ENCODE measurements at regions not wholly inside any gene's neighbourhood (a gene's known extent, or its start where the extent isn't known, plus 50 kb on each side); places are given as distances from the start of the nearest gene placed in this dataset.

DNA sequence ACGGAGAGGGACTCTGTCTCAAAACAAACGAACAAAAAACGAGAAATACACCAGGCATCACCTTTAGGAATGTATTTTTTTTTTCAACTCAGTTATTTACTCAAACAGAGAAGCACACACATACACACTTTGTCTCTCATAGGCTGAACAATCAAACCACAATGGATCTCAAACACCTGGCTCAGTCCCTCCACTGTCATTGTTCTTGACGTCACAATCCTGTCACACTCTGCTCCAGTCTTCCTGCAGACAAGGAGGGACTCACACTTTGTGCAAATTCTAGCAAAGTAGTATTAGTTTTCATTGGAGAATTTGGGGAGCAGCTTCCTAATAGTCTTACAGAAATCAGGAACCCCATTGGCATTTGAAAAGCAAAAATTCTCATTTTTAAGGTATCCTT, 727.8 kb downstream of the BCL11B start:
- DNase-seq (ENCODE audit: insufficient read length, low spot score) = no peak
- no peak for FAIRE-seq
- TF ChIP-seq SPI1 (IDR thresholded peaks at IDR 0.05; ENCODE audit: low read depth, low read length) (no peak), TAF1 (IDR thresholded peaks at IDR 0.05; ENCODE audit: low read depth, low read length) (no peak), PAX5 (IDR thresholded peaks at IDR 0.05; ENCODE audit: insufficient read depth, low read length, severe bottlenecking) (no peak), POLR2AphosphoS5 (IDR thresholded peaks at IDR 0.05; ENCODE audit: low read depth, low read length) (no peak), POU2F2 (IDR thresholded peaks at IDR 0.05; ENCODE audit: low read depth, low read length) (no peak), POLR2A (IDR thresholded peaks at IDR 0.05; ENCODE audit: low read depth, low read length) (no peak)

- TF ChIP-seq TAF1 (IDR thresholded peaks at IDR 0.05; ENCODE audit: low read depth, low read length) = no peak
- TF ChIP-seq SPI1 (IDR thresholded peaks at IDR 0.05; ENCODE audit: low read depth, low read length) = no peak
- no peak for TF ChIP-seq POU2F2 (IDR thresholded peaks at IDR 0.05; ENCODE audit: low read depth, low read length)
- no peak for TF ChIP-seq POLR2AphosphoS5 (IDR thresholded peaks at IDR 0.05; ENCODE audit: low read depth, low read length)
- no peak for TF ChIP-seq PAX5 (IDR thresholded peaks at IDR 0.05; ENCODE audit: insufficient read depth, low read length, severe bottlenecking)
- DNase-seq (ENCODE audit: insufficient read length, low spot score) (no peak), FAIRE-seq (no peak)
Observed at GRCh38 chr14:98545181-98545580, 726.8 kb downstream of the BCL11B start.

DNA sequence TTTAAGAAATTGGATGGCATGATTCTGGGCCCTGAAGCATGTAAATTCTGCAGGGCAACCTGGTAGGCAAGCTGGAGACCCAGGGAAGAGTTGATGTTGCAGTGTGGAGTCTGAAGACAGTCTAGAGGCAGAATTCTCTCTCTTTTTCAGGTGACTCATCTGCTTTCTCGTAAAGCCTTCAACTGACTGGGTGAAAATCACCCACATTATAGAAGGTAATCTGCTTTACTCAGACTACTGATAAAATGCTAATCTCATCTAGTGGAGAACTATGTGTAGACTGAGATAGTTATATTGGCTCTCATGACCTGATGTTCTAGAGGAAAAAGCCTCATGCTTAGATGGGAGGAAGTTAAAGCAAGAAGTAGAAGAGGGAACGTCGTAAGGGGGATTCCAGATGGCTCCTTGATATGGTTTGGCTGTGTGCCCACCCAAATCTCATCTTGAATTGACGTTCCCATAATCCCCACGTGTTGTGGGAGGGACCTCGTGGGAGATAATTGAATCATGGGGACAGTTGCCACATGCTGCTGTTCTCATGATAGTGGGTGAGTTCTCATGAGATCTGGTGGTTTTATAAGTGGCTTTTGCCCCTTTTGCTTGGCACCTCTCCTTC, 723.8 kb downstream of the BCL11B start:
- no peak for FAIRE-seq
- no peak for TF ChIP-seq POLR2AphosphoS5 (IDR thresholded peaks at IDR 0.05; ENCODE audit: low read depth, low read length)
- DNase-seq (ENCODE audit: insufficient read length, low spot score) = no peak

DNA sequence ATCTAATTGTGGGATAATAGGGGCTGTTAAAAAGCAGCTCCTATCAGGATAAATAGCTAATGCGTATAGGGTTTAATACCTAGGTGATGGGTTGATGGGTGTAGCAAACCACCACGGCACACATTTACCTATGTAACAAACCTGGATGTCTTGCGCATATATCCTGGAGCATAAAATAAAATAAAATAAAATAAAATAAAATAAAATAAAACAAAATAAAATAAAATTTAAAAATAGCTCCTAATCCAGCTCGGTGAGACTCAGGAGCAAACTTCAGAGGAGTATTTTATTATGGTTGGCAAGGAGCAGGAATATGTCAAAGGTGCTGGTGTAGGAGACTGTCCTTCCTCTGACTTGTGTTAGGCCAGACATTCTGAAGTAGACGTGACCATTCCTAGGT, 721.0 kb downstream of the BCL11B start:
- no peak for TF ChIP-seq POLR2A (IDR thresholded peaks at IDR 0.05; ENCODE audit: low read depth, low read length)
- TF ChIP-seq TAF1 (IDR thresholded peaks at IDR 0.05; ENCODE audit: low read depth, low read length) = no peak
- TF ChIP-seq PAX5 (IDR thresholded peaks at IDR 0.05; ENCODE audit: insufficient read depth, low read length, severe bottlenecking) = no peak
- TF ChIP-seq POU2F2 (IDR thresholded peaks at IDR 0.05; ENCODE audit: low read depth, low read length) = no peak
- TF ChIP-seq POLR2AphosphoS5 (IDR thresholded peaks at IDR 0.05; ENCODE audit: low read depth, low read length) = no peak
- no peak for TF ChIP-seq SPI1 (IDR thresholded peaks at IDR 0.05; ENCODE audit: low read depth, low read length)
- FAIRE-seq (no peak), DNase-seq (ENCODE audit: insufficient read length, low spot score) (no peak)

GRCh38 chr14:98555440-98555839, 716.6 kb downstream of the BCL11B start:
- no peak for FAIRE-seq
- no peak for DNase-seq (ENCODE audit: insufficient read length, low spot score)
- TF ChIP-seq POLR2A (IDR thresholded peaks at IDR 0.05; ENCODE audit: low read depth, low read length) = no peak
- no peak for TF ChIP-seq TAF1 (IDR thresholded peaks at IDR 0.05; ENCODE audit: low read depth, low read length)
- no peak for TF ChIP-seq SPI1 (IDR thresholded peaks at IDR 0.05; ENCODE audit: low read depth, low read length)
- TF ChIP-seq PAX5 (IDR thresholded peaks at IDR 0.05; ENCODE audit: insufficient read depth, low read length, severe bottlenecking) = no peak
- TF ChIP-seq POLR2AphosphoS5 (IDR thresholded peaks at IDR 0.05; ENCODE audit: low read depth, low read length) = no peak
- no peak for TF ChIP-seq POU2F2 (IDR thresholded peaks at IDR 0.05; ENCODE audit: low read depth, low read length)

- FAIRE-seq (no peak), DNase-seq (ENCODE audit: insufficient read length, low spot score) (no peak)
- no peak for TF ChIP-seq POLR2A (IDR thresholded peaks at IDR 0.05; ENCODE audit: low read depth, low read length)
Observed at GRCh38 chr14:98564006-98564405, 708.0 kb downstream of the BCL11B start.

GRCh38 chr14:98564541-98564940, 707.5 kb downstream of the BCL11B start:
- no peak for DNase-seq (ENCODE audit: insufficient read length, low spot score)
- FAIRE-seq = no peak
- TF ChIP-seq POLR2AphosphoS5 (IDR thresholded peaks at IDR 0.05; ENCODE audit: low read depth, low read length) = no peak
- no peak for TF ChIP-seq POU2F2 (IDR thresholded peaks at IDR 0.05; ENCODE audit: low read depth, low read length)
- TF ChIP-seq SPI1 (IDR thresholded peaks at IDR 0.05; ENCODE audit: low read depth, low read length) = no peak
- TF ChIP-seq POLR2A (IDR thresholded peaks at IDR 0.05; ENCODE audit: low read depth, low read length) = no peak
- TF ChIP-seq TAF1 (IDR thresholded peaks at IDR 0.05; ENCODE audit: low read depth, low read length) = no peak
- TF ChIP-seq PAX5 (IDR thresholded peaks at IDR 0.05; ENCODE audit: insufficient read depth, low read length, severe bottlenecking) = no peak

- TF ChIP-seq POU2F2 (IDR thresholded peaks at IDR 0.05; ENCODE audit: low read depth, low read length) (no peak), PAX5 (IDR thresholded peaks at IDR 0.05; ENCODE audit: insufficient read depth, low read length, severe bottlenecking) (no peak), TAF1 (IDR thresholded peaks at IDR 0.05; ENCODE audit: low read depth, low read length) (no peak), POLR2AphosphoS5 (IDR thresholded peaks at IDR 0.05; ENCODE audit: low read depth, low read length) (no peak), POLR2A (IDR thresholded peaks at IDR 0.05; ENCODE audit: low read depth, low read length) (no peak), SPI1 (IDR thresholded peaks at IDR 0.05; ENCODE audit: low read depth, low read length) (no peak)
- DNase-seq (ENCODE audit: insufficient read length, low spot score) (no peak), FAIRE-seq (no peak)
Observed at GRCh38 chr14:98571104-98571503, 700.9 kb downstream of the BCL11B start.

- no peak for DNase-seq (ENCODE audit: insufficient read length, low spot score)
- no peak for TF ChIP-seq SPI1 (IDR thresholded peaks at IDR 0.05; ENCODE audit: low read depth, low read length)
Observed at GRCh38 chr14:98573082-98573481, 698.9 kb downstream of the BCL11B start.

GRCh38 chr14:98576463-98576862, 695.5 kb downstream of the BCL11B start:
- TF ChIP-seq TAF1 (IDR thresholded peaks at IDR 0.05; ENCODE audit: low read depth, low read length) (no peak), POLR2AphosphoS5 (IDR thresholded peaks at IDR 0.05; ENCODE audit: low read depth, low read length) (no peak), POU2F2 (IDR thresholded peaks at IDR 0.05; ENCODE audit: low read depth, low read length) (no peak), PAX5 (IDR thresholded peaks at IDR 0.05; ENCODE audit: insufficient read depth, low read length, severe bottlenecking) (no peak), SPI1 (IDR thresholded peaks at IDR 0.05; ENCODE audit: low read depth, low read length) (no peak), POLR2A (IDR thresholded peaks at IDR 0.05; ENCODE audit: low read depth, low read length) (no peak)
- FAIRE-seq (no peak), DNase-seq (ENCODE audit: insufficient read length, low spot score) (no peak)

More at GRCh38 chr14:98573082-98573481, 698.9 kb downstream of the BCL11B start:
- FAIRE-seq = no peak

GRCh38 chr14:98578204-98578603, 693.8 kb downstream of the BCL11B start:
- TF ChIP-seq POLR2AphosphoS5 (IDR thresholded peaks at IDR 0.05; ENCODE audit: low read depth, low read length) (no peak), PAX5 (IDR thresholded peaks at IDR 0.05; ENCODE audit: insufficient read depth, low read length, severe bottlenecking) (no peak), POLR2A (IDR thresholded peaks at IDR 0.05; ENCODE audit: low read depth, low read length) (no peak), POU2F2 (IDR thresholded peaks at IDR 0.05; ENCODE audit: low read depth, low read length) (no peak), SPI1 (IDR thresholded peaks at IDR 0.05; ENCODE audit: low read depth, low read length) (no peak), TAF1 (IDR thresholded peaks at IDR 0.05; ENCODE audit: low read depth, low read length) (no peak)
- FAIRE-seq (no peak), DNase-seq (ENCODE audit: insufficient read length, low spot score) (no peak)

All from GM12891 (cell line).